ENCODE measurements at regions not wholly inside any gene's neighbourhood (a gene's known extent, or its start where the extent isn't known, plus 50 kb on each side); places are given as distances from the start of the nearest gene placed in this dataset.

- Histone ChIP-seq H2AFZ (ENCODE audit: low read length) (no peak overlapping the region), H3K4me1 (ENCODE audit: insufficient read depth, low read length) (no peaks in the 10 kb centered on the region), H3K4me3 (ENCODE audit: low read length) (no peak overlapping the region), H4K20me1 (ENCODE audit: low read length) (no peaks in the 10 kb centered on the region), H3K79me2 (ENCODE audit: low read length) (no peaks in the 10 kb centered on the region), H3K27ac (ENCODE audit: low read length) (no peak overlapping the region), H3K36me3 (ENCODE audit: low read depth, low read length) (no peaks in the 10 kb centered on the region), H3K4me2 (ENCODE audit: low read length) (no peak overlapping the region), H3K9me2 (replicated peaks; ENCODE audit: low read length) (no peaks in the 10 kb centered on the region), H3K27me3 (ENCODE audit: low read length) (no peaks in the 10 kb centered on the region), H3K9ac (ENCODE audit: low read length) (no peak overlapping the region), H3K9me3 (ENCODE audit: low read length) (peaks cover 24% of the 10 kb centered on the region), H3F3A (ENCODE audit: low read length, unreplicated experiment) (no peaks in the 10 kb centered on the region)
- intact Hi-C loops (cut with micrococcal nuclease) = no loop called here
- ATAC-seq (no peak), DNase-seq (no peak)
- ChIA-PET CTCF (no interaction called here), POLR2A (ENCODE audit: unreplicated experiment) (no interaction called here)
- TF ChIP-seq EZH2phosphoT487 (IDR thresholded peaks at IDR 0.05; ENCODE audit: borderline replicate concordance, low read length) = no peak
- no peak for TF ChIP-seq CTCF (conservative IDR thresholded peaks at IDR 0.05; ENCODE audit: low read depth, low read length)
- TF ChIP-seq EZH2 (IDR thresholded peaks at IDR 0.05; ENCODE audit: low read length, unreplicated experiment) = no peak
- no TSS peak for BruUV-seq (replicated peaks)
Observed at GRCh38 chr2:126029316-126029715, 626.6 kb upstream of the GYPC start.

- H3K36me3 ChIP-seq (ENCODE audit: low read depth, low read length) = no peaks in the 10 kb centered on the region
- H3K9me3 ChIP-seq (ENCODE audit: low read length) = 0 out of 2 replicates have a peak, but pooled peaks cover 4% of the 10 kb centered on the region
- no peaks in the 10 kb centered on the region for H3K4me1 ChIP-seq (ENCODE audit: insufficient read depth, low read length)
- H3F3A ChIP-seq (ENCODE audit: low read length, unreplicated experiment) = no peaks in the 10 kb centered on the region
- TF ChIP-seq EZH2phosphoT487 (IDR thresholded peaks at IDR 0.05; ENCODE audit: borderline replicate concordance, low read length) = no peak
- no peak for TF ChIP-seq EZH2 (IDR thresholded peaks at IDR 0.05; ENCODE audit: low read length, unreplicated experiment)
- no peak for TF ChIP-seq CTCF (conservative IDR thresholded peaks at IDR 0.05; ENCODE audit: low read depth, low read length)
- H4K20me1 ChIP-seq (ENCODE audit: low read length) = no peaks in the 10 kb centered on the region
- H2AFZ ChIP-seq (ENCODE audit: low read length) = no peak overlapping the region
- no peaks in the 10 kb centered on the region for H3K27me3 ChIP-seq (ENCODE audit: low read length)
- H3K27ac ChIP-seq (ENCODE audit: low read length) = no peak overlapping the region
- BruUV-seq (replicated peaks) = no TSS peak
- intact Hi-C loops (cut with micrococcal nuclease) = no loop called here
- no peak overlapping the region for H3K4me3 ChIP-seq (ENCODE audit: low read length)
- POLR2A ChIA-PET (ENCODE audit: unreplicated experiment) = no interaction called here
- no peak overlapping the region for H3K9ac ChIP-seq (ENCODE audit: low read length)
- CTCF ChIA-PET = no interaction called here
- H3K4me2 ChIP-seq (ENCODE audit: low read length) = no peak overlapping the region
- H3K9me2 ChIP-seq (replicated peaks; ENCODE audit: low read length) = no peaks in the 10 kb centered on the region
- H3K79me2 ChIP-seq (ENCODE audit: low read length) = no peaks in the 10 kb centered on the region
- ATAC-seq (no peak), DNase-seq (no peak)
Observed at GRCh38 chr2:126038861-126039260, 617.1 kb upstream of the GYPC start.

GRCh38 chr2:126041391-126042047 lies 614.4 kb upstream of the GYPC start:
- no peaks in the 10 kb centered on the region for H3K36me3 ChIP-seq (ENCODE audit: low read depth, low read length)
- BruUV-seq (replicated peaks) = no TSS peak
- intact Hi-C loops (cut with micrococcal nuclease) = no loop called here
- H3K4me3 ChIP-seq (ENCODE audit: low read length) = no peak overlapping the region
- no peak for ATAC-seq
- no peak overlapping the region for H2AFZ ChIP-seq (ENCODE audit: low read length)
- no peaks in the 10 kb centered on the region for H3K79me2 ChIP-seq (ENCODE audit: low read length)
- ChIA-PET POLR2A (ENCODE audit: unreplicated experiment) (no interaction called here), CTCF (no interaction called here)
- TF ChIP-seq EZH2 (IDR thresholded peaks at IDR 0.05; ENCODE audit: low read length, unreplicated experiment) (no peak), EZH2phosphoT487 (IDR thresholded peaks at IDR 0.05; ENCODE audit: borderline replicate concordance, low read length) (no peak), CTCF (conservative IDR thresholded peaks at IDR 0.05; ENCODE audit: low read depth, low read length) (no peak)
- H3K9me3 ChIP-seq (ENCODE audit: low read length) = 0 out of 2 replicates have a peak, but pooled peaks cover 4% of the 10 kb centered on the region
- no peak overlapping the region for H3K4me2 ChIP-seq (ENCODE audit: low read length)
- no peaks in the 10 kb centered on the region for H3K27me3 ChIP-seq (ENCODE audit: low read length)
- H3F3A ChIP-seq (ENCODE audit: low read length, unreplicated experiment) = no peaks in the 10 kb centered on the region
- no peak overlapping the region for H3K9ac ChIP-seq (ENCODE audit: low read length)
- H3K9me2 ChIP-seq (replicated peaks; ENCODE audit: low read length) = no peaks in the 10 kb centered on the region
- DNase-seq = no peak
- no peaks in the 10 kb centered on the region for H4K20me1 ChIP-seq (ENCODE audit: low read length)
- H3K4me1 ChIP-seq (ENCODE audit: insufficient read depth, low read length) = no peaks in the 10 kb centered on the region
- H3K27ac ChIP-seq (ENCODE audit: low read length) = no peak overlapping the region
